ENCODE measurements at regions not wholly inside any gene's neighbourhood (a gene's known extent, or its start where the extent isn't known, plus 50 kb on each side); places are given as distances from the start of the nearest gene placed in this dataset.

DNA sequence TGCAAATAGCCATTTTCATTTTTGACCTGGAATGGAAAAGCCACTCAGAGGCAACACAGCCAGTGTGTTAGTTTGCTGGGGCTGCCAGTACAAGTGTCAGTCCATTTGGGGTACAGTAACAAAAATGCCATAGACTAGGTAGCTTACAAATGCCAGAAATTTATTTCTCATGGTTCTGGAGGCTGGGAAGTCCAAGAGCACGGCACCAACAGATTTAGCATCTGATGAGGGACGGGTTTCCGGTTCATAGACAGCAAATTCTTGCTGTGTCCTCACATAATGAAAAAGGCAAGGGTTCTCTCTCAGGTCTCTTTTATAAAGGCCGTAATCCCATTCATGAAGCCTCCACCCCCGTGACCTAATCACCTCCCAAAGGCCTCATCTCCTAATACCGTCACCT lies 418.2 kb downstream of the TYW1 start:
- Mint-ChIP-seq H3K27me3 (peaks cover 5 to 12% of the 10 kb centered on the region in 2 donors), H3K4me3 (no peak overlapping the region)
- ATAC-seq (replicated peaks), result no peak

DNA sequence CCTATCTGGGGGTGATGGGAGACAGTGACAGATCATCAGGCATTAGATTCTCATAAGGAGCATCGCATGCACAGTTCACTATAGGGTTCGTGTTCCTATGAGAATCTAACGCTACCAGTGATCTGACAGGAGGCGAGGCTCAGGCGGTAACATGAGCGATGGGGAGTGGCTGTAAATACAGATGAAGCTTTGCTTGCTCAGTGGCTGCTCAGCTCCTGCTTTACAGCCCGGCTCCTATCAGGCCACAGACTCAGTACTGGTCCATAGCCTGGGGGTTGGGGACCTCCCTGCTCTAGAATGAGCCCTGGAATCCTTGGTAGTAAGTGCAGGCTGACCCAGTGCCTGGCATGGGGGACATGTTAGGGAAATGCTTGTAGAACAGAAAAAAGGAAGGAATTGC lies 426.0 kb downstream of the TYW1 start:
- ATAC-seq (replicated peaks) (no peak), DNase-seq (no peak)
- Mint-ChIP-seq H3K27ac (no peak overlapping the region), H3K4me3 (no peak overlapping the region), H3K4me1 (no peaks in the 10 kb centered on the region), H3K36me3 (no peaks in the 10 kb centered on the region), H3K27me3 (no peaks in the 10 kb centered on the region), H3K9me3 (peaks cover 2 to 4% of the 10 kb centered on the region in 2 donors)

More for the DNA sequence above, 418.2 kb downstream of the TYW1 start:
- H3K9me3 Mint-ChIP-seq, result peaks cover 13 to 14% of the 10 kb centered on the region in 2 donors
- no peaks in the 10 kb centered on the region for H3K36me3 Mint-ChIP-seq
- H3K4me1 Mint-ChIP-seq, result no peaks in the 10 kb centered on the region
- no peak overlapping the region for H3K27ac Mint-ChIP-seq
- DNase-seq, result no peak

DNA sequence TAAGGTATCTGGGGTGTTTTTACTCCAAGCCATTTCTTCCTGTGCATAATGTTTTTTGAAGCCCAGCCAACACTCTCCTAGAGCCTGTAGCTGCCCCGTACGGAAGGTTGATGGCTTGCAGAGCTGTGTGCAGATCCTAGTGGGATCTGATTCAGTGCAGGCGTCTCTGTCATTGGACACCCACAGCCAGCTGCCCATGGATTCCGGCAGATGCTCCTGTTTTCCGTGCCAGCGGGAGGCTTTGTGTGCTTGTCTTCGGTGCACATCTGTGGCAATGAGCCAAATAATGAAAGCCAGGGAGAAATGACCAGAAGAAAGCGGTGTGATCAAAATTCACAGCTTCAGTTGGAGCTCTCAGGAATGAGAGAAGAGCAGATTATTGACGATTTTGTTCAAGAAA lies 426.4 kb downstream of the TYW1 start:
- no peaks in the 10 kb centered on the region for H3K36me3 Mint-ChIP-seq
- ATAC-seq (replicated peaks) (no peak), DNase-seq (no peak)
- no peaks in the 10 kb centered on the region for H3K4me1 Mint-ChIP-seq
- H3K9me3 Mint-ChIP-seq, result peaks cover 2 to 4% of the 10 kb centered on the region in 2 donors
- H3K4me3 Mint-ChIP-seq, result no peak overlapping the region
- H3K27me3 Mint-ChIP-seq, result no peaks in the 10 kb centered on the region
- H3K27ac Mint-ChIP-seq, result no peak overlapping the region

DNA sequence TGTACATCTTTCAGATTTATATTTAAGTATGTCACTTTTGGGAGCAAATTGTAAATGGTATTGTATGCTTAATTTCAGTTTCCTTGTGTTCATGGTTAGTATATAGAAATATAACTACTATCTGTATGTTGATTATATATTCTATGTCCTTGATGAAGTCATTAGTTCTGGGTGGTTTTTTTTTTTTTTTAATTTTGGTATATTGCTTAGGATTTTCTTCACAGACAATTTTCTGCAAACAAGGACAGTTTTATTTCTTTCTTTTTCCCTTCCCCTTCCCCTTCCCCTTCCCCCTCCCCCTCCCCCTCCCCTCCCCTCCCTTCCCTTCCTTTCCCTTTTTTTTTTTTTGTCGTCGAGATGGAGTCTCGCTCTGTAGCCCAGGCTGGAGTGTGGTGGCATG lies 430.0 kb downstream of the TYW1 start:
- H3K4me1 Mint-ChIP-seq, result no peaks in the 10 kb centered on the region
- H3K27me3 Mint-ChIP-seq, result no peaks in the 10 kb centered on the region
- peaks cover 0 to 2% of the 10 kb centered on the region in 2 donors for H3K9me3 Mint-ChIP-seq
- H3K36me3 Mint-ChIP-seq, result no peaks in the 10 kb centered on the region
- DNase-seq (no peak), ATAC-seq (replicated peaks) (no peak)
- no peak overlapping the region for H3K4me3 Mint-ChIP-seq
- no peak overlapping the region for H3K27ac Mint-ChIP-seq

DNA sequence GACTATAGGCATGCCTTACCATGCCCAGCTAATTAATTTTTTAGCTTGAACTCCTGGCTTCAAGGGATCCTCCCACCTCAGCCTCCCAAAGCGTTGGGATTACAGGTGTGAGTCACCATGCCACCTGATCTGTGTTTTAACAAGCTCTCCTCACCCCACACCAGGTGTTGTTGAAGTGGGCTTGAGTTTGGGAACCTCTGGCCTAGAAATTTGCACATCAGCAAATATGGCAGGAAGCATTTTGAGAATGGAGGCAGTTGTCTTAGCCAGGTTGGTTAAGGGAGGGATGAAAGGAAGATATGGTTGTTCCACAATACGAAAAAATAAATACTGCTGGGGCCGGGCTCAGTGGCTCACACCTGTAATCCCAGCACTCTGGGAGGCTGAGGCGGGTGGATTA lies 433.1 kb downstream of the TYW1 start:
- no peaks in the 10 kb centered on the region for H3K27me3 Mint-ChIP-seq
- no peak overlapping the region for H3K4me3 Mint-ChIP-seq
- no peaks in the 10 kb centered on the region for H3K4me1 Mint-ChIP-seq
- no peak overlapping the region for H3K27ac Mint-ChIP-seq
- DNase-seq (no peak), ATAC-seq (replicated peaks) (no peak)
- peaks cover 0 to 5% of the 10 kb centered on the region in 2 donors for H3K36me3 Mint-ChIP-seq
- peaks cover 11 to 14% of the 10 kb centered on the region in 2 donors for H3K9me3 Mint-ChIP-seq

DNA sequence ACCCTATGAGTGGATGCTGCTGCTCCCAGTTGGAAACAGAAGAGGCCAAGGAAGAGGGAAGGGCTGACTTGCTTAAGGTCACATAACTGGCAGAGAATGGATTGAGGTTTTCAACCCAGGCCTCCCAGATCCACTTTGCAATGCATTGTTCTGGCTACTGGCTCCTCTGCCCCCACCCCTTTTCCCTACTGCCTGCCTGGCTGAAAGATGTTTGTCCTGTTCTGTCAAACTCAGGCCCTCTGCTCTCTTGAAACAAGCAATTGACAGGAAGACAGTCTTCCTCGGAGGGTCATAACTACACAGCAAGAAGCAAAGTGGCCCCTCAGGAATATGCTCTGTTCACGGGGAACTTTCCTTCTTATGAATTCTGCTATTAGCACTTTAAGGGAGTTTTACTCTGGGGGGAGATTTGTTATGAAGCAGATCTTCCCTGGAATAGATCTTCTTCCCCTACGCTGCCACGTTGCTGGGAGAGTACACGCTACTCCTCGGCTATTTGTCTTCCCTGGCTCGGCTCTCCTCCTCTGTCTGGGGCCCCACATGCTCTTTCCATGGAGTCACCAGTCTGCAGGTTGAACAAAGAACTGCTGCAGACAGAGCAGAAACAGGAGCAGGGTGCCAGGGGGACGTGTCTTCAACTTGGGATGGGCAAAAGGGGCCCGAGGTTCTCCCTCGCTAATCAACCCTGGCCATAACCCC lies 436.1 kb downstream of the TYW1 start:
- Mint-ChIP-seq H3K4me3 (no peak overlapping the region), H3K27ac (no peak overlapping the region), H3K27me3 (no peaks in the 10 kb centered on the region), H3K4me1 (no peaks in the 10 kb centered on the region), H3K36me3 (peaks cover 0 to 5% of the 10 kb centered on the region in 2 donors), H3K9me3 (peaks cover 11 to 15% of the 10 kb centered on the region in 2 donors)
- ATAC-seq (replicated peaks) (no peak), DNase-seq (no peak)

DNA sequence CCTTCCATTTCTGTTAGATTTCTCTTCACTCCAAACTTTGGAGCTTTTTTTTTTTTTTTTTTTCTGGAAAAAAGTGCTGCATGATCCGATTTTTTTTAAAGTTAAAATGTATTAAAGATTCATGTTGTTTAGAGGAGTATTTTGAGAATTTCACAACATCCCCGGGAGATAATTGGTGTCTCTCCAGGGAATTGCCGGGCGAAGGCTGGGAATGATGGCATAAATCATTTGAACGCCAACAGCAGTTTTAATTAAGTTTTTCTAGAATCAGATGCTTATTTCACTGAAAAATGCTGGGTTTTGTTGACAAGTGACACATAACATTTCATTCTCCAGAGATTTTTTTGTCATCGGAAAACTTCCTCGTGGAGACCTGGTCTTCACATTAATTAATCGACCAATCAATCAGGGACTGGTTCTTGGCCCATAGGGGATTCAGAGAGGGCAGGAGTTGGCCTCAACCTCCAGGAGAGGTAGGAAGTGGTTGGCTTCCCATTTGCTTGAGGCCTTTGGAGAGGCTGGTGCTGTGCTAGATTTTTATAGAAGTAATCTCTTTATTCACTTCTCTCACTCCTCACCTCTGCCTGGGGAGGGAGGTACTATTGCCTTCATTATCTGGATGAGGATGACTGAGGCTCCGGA lies 439.4 kb downstream of the TYW1 start:
- H3K27ac Mint-ChIP-seq, result no peak overlapping the region
- peaks cover 14 to 19% of the 10 kb centered on the region in 2 donors for H3K9me3 Mint-ChIP-seq
- no peak overlapping the region for H3K4me3 Mint-ChIP-seq
- ATAC-seq (replicated peaks) (no peak), DNase-seq (no peak)
- H3K36me3 Mint-ChIP-seq, result peaks cover 0 to 5% of the 10 kb centered on the region in 2 donors
- no peaks in the 10 kb centered on the region for H3K4me1 Mint-ChIP-seq
- H3K27me3 Mint-ChIP-seq, result no peaks in the 10 kb centered on the region

DNA sequence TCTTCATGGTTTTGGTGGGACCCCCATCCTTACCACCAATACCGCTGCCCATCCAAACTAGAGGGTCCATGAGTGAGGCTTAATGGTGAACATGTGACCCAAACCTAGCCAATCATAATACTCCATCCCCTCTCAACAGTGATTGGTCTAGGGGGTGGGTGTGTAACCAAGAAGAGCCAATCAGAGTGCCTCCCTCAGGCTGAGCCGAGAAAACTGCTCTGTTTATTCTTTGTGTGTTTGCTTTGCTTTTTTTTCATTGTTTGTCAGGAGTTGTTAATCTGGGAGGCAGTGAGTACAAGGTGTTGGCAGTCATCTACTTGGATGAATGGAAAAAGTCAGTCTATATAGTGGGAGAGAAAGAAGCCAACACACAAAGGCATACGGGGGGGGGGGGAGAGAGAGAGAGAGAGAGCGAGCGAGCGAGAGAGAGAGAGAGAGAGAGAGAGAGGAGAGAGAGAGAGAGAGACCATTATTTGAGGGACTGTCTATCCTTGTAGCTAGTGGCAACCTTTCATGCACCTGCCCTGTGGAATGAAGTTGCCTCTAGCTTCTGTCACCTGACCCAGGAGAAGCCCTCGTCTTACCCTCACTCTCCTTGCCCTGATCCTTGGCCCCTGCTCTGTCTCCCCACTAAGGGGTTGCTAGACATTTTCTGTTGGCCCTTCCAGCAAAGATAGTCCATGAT lies 441.7 kb downstream of the TYW1 start:
- Mint-ChIP-seq H3K4me3 (no peak overlapping the region), H3K9me3 (peaks cover 8 to 13% of the 10 kb centered on the region in 2 donors), H3K27me3 (no peaks in the 10 kb centered on the region), H3K36me3 (peaks cover 0 to 4% of the 10 kb centered on the region in 2 donors), H3K27ac (no peak overlapping the region), H3K4me1 (no peaks in the 10 kb centered on the region)
- no peak for DNase-seq
- no peak for ATAC-seq (replicated peaks)

DNA sequence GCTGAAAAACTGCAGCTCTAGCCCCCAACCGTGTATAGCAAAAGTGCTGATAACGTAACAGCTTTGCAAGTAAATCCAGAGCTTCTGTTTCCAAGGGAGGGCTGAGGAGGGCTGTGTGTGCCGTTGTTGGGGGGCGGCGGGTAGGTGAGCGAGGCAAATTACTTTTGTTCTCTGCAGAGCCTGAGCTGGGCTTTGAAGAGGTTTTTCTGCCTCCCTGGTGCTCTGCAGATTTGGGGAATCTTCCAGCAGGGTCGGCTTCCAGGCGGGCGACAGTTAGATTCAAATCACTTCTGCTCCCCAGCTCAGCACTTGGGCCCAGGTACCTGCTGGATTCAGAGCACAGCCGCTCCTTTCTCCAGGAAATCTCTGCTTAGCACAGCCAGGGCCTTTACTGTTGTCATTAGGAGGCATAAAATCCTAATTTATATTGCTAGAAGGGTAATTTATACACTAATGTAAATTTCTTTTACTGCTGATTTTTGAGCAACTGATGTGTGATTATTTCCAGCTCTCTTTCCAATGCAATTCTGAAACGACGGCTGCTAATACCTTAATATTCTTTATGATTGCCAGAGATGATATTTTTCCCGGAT lies 442.4 kb downstream of the TYW1 start:
- peaks cover 3 to 8% of the 10 kb centered on the region in 2 donors for H3K9me3 Mint-ChIP-seq
- H3K27me3 Mint-ChIP-seq, result no peaks in the 10 kb centered on the region
- no peak overlapping the region for H3K4me3 Mint-ChIP-seq
- no peaks in the 10 kb centered on the region for H3K4me1 Mint-ChIP-seq
- no peak for DNase-seq
- no peak for ATAC-seq (replicated peaks)
- no peaks in the 10 kb centered on the region for H3K36me3 Mint-ChIP-seq
- no peak overlapping the region for H3K27ac Mint-ChIP-seq

DNA sequence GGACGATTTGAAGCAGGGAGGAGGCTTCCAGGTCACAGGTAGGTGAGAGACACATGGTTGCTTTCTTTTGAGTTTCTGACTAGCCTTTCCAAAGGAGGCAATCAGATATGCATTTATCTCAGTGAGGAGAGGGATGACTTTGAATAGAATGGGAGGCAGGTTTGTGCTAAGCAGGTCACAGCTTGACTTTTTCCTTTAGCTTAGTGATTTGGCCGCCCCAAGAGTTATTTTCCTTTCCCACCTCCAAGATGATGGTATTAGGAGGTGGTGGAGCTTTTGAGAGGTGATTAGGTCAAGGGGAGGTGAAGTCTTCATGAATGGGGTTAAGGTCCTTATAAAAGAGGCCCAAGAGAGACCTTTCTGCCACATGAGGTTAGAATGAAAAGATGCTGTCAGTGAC lies 443.7 kb downstream of the TYW1 start:
- Mint-ChIP-seq H3K4me1 (no peaks in the 10 kb centered on the region), H3K4me3 (no peak overlapping the region), H3K36me3 (no peaks in the 10 kb centered on the region), H3K27ac (no peak overlapping the region), H3K27me3 (no peaks in the 10 kb centered on the region), H3K9me3 (peaks cover 3 to 7% of the 10 kb centered on the region in 2 donors)
- ATAC-seq (replicated peaks), result no peak
- DNase-seq, result no peak

DNA sequence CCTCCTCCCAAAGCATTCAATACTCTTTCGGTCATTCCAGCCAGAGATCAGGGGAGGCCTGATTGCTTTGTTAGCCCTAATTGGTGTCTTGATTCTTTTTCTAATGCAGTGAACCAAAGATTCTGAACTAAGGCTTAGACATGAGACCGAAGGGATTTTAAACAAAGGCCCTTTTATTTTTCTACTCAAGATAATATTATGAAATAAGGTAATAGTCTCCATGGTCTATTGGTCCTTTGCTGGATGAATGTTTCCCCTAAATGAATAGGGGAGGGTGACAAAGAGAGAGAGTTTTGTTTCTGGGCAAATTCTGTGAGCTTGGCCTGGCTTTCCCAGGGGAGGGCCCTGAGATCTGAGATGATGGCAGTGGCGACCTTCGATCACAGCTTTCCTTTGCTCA lies 449.1 kb downstream of the TYW1 start:
- no peak for DNase-seq
- Mint-ChIP-seq H3K36me3 (no peaks in the 10 kb centered on the region), H3K9me3 (peaks cover 0 to 4% of the 10 kb centered on the region in 2 donors), H3K4me1 (no peaks in the 10 kb centered on the region), H3K27ac (no peak overlapping the region), H3K27me3 (no peaks in the 10 kb centered on the region), H3K4me3 (no peak overlapping the region)
- ATAC-seq (replicated peaks), result no peak

DNA sequence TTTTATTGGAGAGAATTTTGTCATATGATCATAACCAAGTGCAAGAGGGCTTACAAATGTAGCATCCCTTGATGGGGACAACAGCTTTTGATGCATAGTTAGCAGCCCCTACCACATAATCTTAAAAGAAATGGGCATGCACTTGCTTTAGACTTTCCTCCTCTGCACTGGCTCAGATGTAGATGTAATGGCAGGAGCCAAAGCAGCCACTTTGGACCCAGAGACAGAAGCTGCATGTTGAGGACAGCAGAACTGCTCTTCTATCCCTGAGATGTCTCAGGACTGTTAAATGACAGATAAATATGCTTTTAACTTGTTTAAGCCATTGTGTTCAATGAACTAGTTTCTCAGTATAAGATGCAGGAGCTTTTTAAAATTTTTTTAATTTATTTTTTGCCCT lies 450.7 kb downstream of the TYW1 start:
- DNase-seq (no peak), ATAC-seq (replicated peaks) (no peak)
- Mint-ChIP-seq H3K4me1 (no peaks in the 10 kb centered on the region), H3K27me3 (no peaks in the 10 kb centered on the region), H3K27ac (no peak overlapping the region), H3K36me3 (no peaks in the 10 kb centered on the region), H3K4me3 (no peak overlapping the region), H3K9me3 (peaks cover 4 to 6% of the 10 kb centered on the region in 2 donors)

DNA sequence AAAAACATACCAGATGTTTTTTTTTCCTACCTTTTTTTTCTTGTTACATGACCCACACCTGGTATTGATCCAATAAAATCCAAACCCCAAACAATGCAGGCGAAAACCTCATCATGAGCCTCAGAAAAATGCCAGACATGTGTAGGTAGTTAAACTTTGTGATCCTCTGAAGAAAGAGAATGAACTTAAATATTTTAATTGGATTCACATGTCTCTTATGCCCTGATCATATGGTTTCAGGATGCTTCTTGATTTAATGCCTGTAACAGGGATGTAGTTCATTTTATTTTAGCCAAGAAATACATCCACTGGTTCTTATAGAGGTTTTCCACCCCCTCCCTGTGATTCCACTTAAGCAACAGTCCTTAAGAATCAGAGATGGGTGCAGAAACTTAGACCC lies 451.6 kb downstream of the TYW1 start:
- ATAC-seq (replicated peaks), result no peak
- no peak for DNase-seq
- Mint-ChIP-seq H3K9me3 (peaks cover 7 to 12% of the 10 kb centered on the region in 2 donors), H3K4me1 (no peaks in the 10 kb centered on the region), H3K4me3 (no peak overlapping the region), H3K36me3 (no peaks in the 10 kb centered on the region), H3K27me3 (no peaks in the 10 kb centered on the region), H3K27ac (no peak overlapping the region)

DNA sequence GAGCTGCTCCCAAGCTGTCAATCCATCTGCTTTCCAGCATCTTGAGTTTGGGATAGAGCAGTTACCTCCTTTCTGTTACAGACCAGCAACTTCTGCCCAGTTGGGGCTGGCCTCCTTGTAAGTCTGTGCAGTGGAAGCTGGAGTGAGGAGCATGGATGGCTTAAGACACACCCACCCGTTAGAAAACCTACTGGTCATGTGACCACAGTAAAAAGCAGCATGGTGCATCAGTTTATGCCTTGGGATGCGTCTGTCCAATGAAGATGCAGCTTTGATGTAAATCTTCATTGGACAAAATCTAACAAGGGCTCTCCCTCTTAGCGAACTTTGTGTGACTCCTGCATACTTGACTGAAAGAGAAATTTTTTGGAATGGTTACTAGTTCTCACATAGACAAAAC lies 453.5 kb downstream of the TYW1 start:
- no peak overlapping the region for H3K27ac Mint-ChIP-seq
- DNase-seq (no peak), ATAC-seq (replicated peaks) (no peak)
- H3K27me3 Mint-ChIP-seq, result peaks cover 0 to 3% of the 10 kb centered on the region in 2 donors
- no peaks in the 10 kb centered on the region for H3K36me3 Mint-ChIP-seq
- peaks cover 7 to 12% of the 10 kb centered on the region in 2 donors for H3K9me3 Mint-ChIP-seq
- peaks cover 0 to 1% of the 10 kb centered on the region in 2 donors for H3K4me1 Mint-ChIP-seq
- no peak overlapping the region for H3K4me3 Mint-ChIP-seq

All from stimulated activated naive B cell treated with anti-CD40 and anti-IgM and Interleukin-4, amounts not matched to agents 10 μg/mL and 1 μg/mL and 100 μg/mL, for 72 hours (primary cell).